ENCODE measurements at regions not wholly inside any gene's neighbourhood (a gene's known extent, or its start where the extent isn't known, plus 50 kb on each side); places are given as distances from the start of the nearest gene placed in this dataset.

DNA sequence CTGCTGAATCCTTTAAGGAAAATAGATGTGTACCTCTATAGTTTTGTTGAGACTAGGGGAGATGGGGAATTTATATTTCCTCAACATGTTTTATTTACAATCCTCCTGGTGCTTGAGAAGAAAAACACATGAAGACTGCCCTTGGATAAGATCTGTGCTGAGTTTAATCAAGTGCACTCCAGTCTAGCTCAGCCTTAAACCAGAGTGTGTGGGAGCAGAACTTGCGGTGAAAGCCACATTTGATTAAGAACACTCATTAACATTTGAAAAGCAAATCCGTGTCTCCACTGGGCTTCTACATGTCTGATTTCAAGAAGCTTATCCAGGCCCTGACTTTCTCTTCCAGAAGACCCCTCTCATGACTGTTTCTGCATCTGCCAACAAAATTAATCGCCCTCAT is 84.8 kb upstream of the ITGA6 start:
- no peaks in the 10 kb centered on the region for H3K9me3 Mint-ChIP-seq (ENCODE audit: low read depth)
- H3K4me3 Mint-ChIP-seq = no peak overlapping the region
- H3K27me3 Mint-ChIP-seq = no peaks in the 10 kb centered on the region
- peaks cover 6% of the 10 kb centered on the region for H3K36me3 Mint-ChIP-seq
- no peak overlapping the region for H3K27ac Mint-ChIP-seq
- H3K4me1 Mint-ChIP-seq (ENCODE audit: low read depth) = peaks cover 31% of the 10 kb centered on the region

DNA sequence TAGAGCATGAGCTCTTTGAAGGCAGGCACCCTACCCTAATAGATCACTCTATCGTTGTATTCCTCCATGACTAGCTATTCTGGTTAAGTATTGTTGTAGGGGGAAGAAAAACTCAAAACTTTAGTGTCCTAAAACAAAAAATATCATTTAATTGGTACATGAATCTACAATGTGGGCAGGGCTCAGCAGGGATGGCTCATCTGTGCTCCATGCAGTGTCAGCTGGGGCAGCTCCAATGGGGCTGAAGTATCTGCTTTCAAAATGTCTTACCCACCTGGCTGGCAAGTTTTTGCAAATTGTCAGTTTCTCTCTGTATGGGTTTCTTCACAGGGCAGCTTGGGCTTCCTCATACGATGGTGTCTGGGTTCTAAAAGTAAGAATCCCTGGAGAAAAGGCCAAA is 83.2 kb upstream of the ITGA6 start:
- H3K4me1 Mint-ChIP-seq (ENCODE audit: low read depth) = peaks cover 29% of the 10 kb centered on the region
- H3K4me3 Mint-ChIP-seq = no peak overlapping the region
- H3K27ac Mint-ChIP-seq = no peak overlapping the region
- no peaks in the 10 kb centered on the region for H3K9me3 Mint-ChIP-seq (ENCODE audit: low read depth)
- H3K36me3 Mint-ChIP-seq = peaks cover 6% of the 10 kb centered on the region
- H3K27me3 Mint-ChIP-seq = no peaks in the 10 kb centered on the region

DNA sequence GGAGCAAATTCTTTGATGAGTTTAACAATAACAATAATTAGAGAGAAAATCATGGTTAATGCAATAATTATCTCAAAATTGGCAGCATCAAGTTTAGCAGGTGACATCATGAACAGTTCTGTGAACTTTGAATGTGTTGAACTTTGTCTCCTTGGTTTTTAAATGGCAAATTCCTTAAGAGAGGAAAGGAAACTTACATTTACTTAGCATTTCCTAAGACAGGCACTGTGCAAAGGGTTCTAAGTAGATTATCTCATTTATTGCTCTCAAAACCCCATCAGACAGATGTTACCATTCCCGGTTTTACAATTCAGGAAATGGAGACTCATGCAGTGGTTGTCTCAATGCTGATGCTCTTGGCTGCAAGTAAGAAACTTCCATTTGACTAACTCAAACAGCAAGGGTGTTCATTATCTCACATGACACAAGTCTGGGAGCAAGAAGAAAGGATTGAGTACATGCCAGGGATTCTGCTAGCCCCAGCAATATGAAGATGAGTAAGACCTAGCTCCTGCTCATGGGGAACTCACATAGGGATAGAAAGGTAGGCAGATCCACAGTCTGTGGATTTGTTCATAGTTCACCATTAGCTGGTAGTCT is 81.3 kb upstream of the ITGA6 start:
- no peak overlapping the region for H3K4me3 Mint-ChIP-seq

DNA sequence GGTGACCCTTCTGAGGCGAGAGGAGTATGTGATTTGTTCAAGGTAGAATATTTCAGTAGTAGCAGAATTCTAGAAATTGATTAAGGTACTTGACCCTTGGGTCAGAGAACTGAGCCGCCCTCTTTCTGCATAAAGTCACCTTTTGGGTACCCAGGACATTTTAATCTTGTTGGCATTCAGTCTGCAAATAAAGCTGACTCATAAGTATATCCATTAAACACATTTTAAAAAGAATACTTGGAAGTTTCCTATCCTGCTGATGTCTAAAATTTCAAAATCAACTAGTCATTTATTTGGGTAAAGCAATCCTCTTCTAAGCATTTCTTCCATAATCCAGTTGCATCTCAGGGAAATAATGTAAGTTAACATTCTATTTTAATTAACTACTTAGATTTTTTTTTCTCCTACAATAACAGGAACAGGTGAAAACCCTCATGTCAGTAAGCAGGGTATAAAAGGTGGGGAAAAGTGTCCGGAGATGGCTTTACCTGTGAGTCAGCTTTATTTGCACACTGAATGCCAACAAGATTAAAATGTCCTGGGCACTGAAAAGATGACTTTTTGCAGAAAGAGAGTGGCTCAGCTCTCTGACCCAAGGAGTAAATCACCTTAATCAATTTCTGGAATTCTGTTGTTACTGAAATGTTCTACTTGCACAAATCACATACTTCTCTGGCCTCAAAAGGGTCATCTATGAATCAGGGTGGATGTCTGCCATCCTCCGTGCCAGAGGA is 78.7 kb upstream of the ITGA6 start:
- H3K27ac Mint-ChIP-seq = no peak overlapping the region
- H3K9me3 Mint-ChIP-seq (ENCODE audit: low read depth) = no peaks in the 10 kb centered on the region
- H3K27me3 Mint-ChIP-seq = no peaks in the 10 kb centered on the region
- H3K4me3 Mint-ChIP-seq = no peak overlapping the region
- peaks cover 3% of the 10 kb centered on the region for H3K4me1 Mint-ChIP-seq (ENCODE audit: low read depth)
- H3K36me3 Mint-ChIP-seq = peaks cover 6% of the 10 kb centered on the region

More for the DNA sequence above, 81.3 kb upstream of the ITGA6 start:
- peaks cover 6% of the 10 kb centered on the region for H3K36me3 Mint-ChIP-seq
- H3K27me3 Mint-ChIP-seq = no peaks in the 10 kb centered on the region
- H3K9me3 Mint-ChIP-seq (ENCODE audit: low read depth) = no peaks in the 10 kb centered on the region
- peaks cover 11% of the 10 kb centered on the region for H3K4me1 Mint-ChIP-seq (ENCODE audit: low read depth)
- no peak overlapping the region for H3K27ac Mint-ChIP-seq

DNA sequence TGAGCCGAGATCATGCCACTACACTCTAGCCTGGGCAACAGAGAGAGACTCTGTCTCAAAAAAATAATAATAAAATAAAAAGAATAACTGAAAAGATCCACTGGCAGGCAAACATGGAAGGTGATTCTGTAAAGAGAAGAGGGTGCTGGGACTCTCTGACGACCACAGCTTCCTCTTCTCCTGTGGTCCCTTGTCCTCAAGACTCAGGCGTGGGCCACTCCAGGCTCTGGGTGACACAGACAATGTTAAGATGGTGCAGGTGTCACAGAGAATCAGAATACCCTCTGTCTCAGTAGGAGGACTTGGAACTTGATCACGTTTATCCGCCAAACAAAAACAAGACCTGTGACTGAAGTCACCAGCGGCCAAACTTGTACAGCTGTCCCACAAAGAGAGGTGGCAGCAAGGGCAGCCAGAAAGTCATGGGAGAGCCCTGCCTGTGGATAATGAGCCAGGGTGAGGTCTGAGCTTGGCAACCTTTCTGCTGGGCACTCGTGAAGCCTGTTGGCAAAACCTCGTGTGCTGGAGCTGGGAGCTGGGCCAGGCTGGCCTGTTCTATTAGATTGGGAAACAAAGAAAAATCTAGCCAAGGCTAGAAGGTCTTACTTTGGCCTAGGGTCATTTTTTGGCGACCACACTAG is 76.4 kb upstream of the ITGA6 start:
- H3K27ac Mint-ChIP-seq = no peak overlapping the region
- no peak overlapping the region for H3K4me3 Mint-ChIP-seq
- no peaks in the 10 kb centered on the region for H3K4me1 Mint-ChIP-seq (ENCODE audit: low read depth)
- no peaks in the 10 kb centered on the region for H3K27me3 Mint-ChIP-seq
- H3K9me3 Mint-ChIP-seq (ENCODE audit: low read depth) = no peaks in the 10 kb centered on the region
- H3K36me3 Mint-ChIP-seq = peaks cover 3% of the 10 kb centered on the region

DNA sequence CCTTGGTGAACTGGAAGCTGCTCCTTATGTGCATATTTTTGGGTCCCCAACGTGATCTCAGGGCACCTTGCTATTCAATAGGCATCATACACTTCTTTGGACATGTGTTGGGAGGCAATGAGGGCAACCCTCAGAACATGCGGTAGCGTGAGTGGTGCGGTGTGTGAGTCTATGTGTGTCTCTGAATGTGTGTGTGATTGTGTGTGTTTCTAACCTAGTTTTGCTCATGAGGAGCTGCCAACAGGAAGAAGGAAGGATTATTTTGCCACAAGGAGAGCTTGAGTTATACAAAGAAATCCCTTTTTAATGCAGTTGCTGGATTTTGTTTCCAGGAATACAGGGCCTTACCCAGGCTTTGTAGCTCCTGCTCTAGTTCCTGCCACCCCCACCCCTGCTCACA is 75.8 kb upstream of the ITGA6 start:
- Mint-ChIP-seq H3K4me1 (ENCODE audit: low read depth) (no peaks in the 10 kb centered on the region), H3K9me3 (ENCODE audit: low read depth) (no peaks in the 10 kb centered on the region), H3K27ac (no peak overlapping the region), H3K4me3 (no peak overlapping the region), H3K36me3 (no peaks in the 10 kb centered on the region), H3K27me3 (no peaks in the 10 kb centered on the region)

DNA sequence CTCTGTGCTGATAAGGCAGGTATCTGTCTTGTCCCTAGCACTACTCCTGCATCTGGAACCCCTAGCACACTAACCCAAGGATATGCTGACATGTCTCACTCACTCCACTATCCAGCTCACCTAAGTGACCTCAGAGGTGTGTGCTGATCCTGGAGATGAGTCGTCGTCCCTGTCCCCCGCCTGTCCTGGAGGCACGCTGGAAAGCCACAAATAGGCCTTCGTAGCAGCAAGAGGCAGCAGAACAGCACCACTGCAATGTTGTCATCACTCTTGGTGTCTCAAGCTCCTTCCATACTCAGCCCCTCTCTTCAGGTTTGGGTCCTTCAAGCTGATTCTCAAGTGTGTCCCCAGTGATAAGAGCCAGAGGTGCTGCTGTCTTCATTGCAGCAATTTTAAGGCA is 73.0 kb upstream of the ITGA6 start:
- H3K4me1 Mint-ChIP-seq (ENCODE audit: low read depth) = peaks cover 5% of the 10 kb centered on the region
- no peaks in the 10 kb centered on the region for H3K27me3 Mint-ChIP-seq
- H3K9me3 Mint-ChIP-seq (ENCODE audit: low read depth) = no peaks in the 10 kb centered on the region
- no peak overlapping the region for H3K4me3 Mint-ChIP-seq
- H3K36me3 Mint-ChIP-seq = no peaks in the 10 kb centered on the region
- no peak overlapping the region for H3K27ac Mint-ChIP-seq

DNA sequence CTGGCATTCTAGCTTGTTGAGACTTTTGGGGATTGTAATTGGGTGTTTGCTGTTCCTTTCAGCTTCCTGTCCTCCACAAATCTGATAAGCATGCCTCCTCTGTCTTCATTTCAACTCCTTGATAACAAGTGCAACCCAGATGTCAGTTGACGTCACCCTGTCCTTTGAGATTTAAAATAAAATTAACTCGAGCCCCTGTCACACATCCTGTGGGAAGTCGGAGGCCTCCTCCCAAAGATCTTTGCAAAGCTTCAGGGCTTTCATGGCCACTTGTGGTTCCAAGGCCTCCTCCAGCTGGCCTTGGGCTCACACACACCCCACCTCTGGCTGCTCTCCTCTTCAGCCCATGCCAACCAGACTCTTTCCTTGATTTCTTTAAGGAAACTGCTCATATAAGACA is 69.9 kb upstream of the ITGA6 start:
- Mint-ChIP-seq H3K27ac (no peak overlapping the region), H3K4me1 (ENCODE audit: low read depth) (peaks cover 5% of the 10 kb centered on the region), H3K27me3 (no peaks in the 10 kb centered on the region)

DNA sequence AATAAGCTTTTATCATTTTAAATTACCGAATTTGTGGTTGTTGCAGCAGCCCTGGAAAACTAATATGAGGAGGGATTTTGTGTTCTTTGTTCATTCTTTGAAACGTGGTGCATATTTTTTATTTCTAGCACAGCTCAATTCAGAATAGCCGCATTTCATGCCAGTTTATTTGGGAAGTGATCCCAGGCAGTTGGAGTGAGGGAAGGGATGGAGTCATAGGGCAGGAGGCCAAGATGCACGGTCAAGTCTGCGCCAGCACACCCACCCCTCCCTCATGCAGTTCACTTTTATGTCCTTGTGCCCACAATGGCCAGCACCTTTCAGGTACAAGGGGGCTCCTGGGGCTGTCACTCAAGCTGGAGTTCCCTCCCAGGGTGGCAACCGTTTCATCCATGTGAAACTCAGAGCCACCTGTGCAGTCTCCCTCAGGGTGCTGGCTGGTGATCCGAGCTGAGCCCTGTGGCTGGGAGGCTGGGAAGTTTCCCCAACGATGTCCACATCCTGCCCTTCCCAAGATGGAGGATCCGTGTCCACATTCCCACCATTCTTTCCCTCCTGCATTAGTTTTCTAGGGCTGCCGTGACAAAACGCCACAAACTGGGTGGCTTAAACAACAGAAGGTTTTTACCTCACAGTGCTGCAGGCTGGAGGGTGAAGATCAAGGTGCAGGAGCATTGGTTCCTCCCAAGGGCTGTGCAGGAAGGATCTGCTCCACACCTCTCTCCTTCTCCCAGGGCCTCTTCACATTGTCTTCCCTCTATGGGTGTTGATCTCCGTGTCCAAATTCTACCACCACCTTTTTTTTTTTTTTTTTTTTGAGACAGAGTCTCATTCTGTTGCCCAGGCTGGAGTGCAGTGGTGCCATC is 68.5 kb upstream of the ITGA6 start:
- H3K4me1 Mint-ChIP-seq (ENCODE audit: low read depth) = peaks cover 5% of the 10 kb centered on the region
- peaks cover 2% of the 10 kb centered on the region for H3K36me3 Mint-ChIP-seq
- H3K4me3 Mint-ChIP-seq = no peak overlapping the region
- H3K27ac Mint-ChIP-seq = no peak overlapping the region
- no peaks in the 10 kb centered on the region for H3K27me3 Mint-ChIP-seq
- no peaks in the 10 kb centered on the region for H3K9me3 Mint-ChIP-seq (ENCODE audit: low read depth)

More for the DNA sequence above, 69.9 kb upstream of the ITGA6 start:
- no peaks in the 10 kb centered on the region for H3K9me3 Mint-ChIP-seq (ENCODE audit: low read depth)
- H3K36me3 Mint-ChIP-seq = no peaks in the 10 kb centered on the region
- no peak overlapping the region for H3K4me3 Mint-ChIP-seq

DNA sequence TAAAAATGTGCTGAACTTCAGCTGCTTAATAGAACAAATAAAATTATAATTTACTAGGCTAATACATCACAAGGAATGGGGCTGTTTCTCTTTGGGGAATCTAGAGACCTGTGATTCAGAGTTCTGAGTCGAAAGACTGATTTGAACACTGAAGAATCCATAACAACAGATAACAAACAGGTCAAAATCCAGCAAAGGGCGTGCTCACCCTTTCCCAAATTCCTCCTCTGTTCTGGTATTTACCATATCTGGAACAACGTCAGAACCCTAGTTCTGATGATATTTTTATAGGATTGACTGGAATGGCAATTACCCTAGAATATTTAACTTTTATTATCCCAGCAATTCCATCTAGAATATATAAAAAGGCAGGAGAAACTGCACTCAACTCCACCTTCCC is 66.0 kb upstream of the ITGA6 start:
- H3K36me3 Mint-ChIP-seq = peaks cover 2% of the 10 kb centered on the region
- H3K4me1 Mint-ChIP-seq (ENCODE audit: low read depth) = peaks cover 5% of the 10 kb centered on the region
- no peak overlapping the region for H3K27ac Mint-ChIP-seq
- H3K9me3 Mint-ChIP-seq (ENCODE audit: low read depth) = no peaks in the 10 kb centered on the region
- no peak overlapping the region for H3K4me3 Mint-ChIP-seq
- no peaks in the 10 kb centered on the region for H3K27me3 Mint-ChIP-seq

DNA sequence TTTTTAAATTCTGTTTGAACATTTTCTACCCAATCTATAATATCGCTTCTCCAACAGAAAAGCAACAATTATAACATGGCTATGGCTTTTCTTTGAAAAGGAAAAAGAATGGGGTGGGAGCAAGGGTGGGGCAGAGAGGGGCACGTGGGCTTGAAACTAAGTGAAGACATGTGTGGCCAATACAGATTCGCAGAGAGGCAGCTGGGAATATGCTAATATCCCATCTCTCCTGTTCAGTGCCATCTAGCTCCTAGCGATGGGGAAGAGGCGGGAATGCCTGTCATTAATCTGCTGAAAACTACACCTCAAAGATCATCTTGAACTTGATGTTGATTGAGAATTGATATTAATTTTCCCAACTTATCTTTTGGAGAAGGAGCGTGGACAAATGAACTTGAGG is 65.5 kb upstream of the ITGA6 start:
- peaks cover 2% of the 10 kb centered on the region for H3K36me3 Mint-ChIP-seq
- no peak overlapping the region for H3K4me3 Mint-ChIP-seq
- H3K27me3 Mint-ChIP-seq = no peaks in the 10 kb centered on the region
- peaks cover 5% of the 10 kb centered on the region for H3K4me1 Mint-ChIP-seq (ENCODE audit: low read depth)
- no peaks in the 10 kb centered on the region for H3K9me3 Mint-ChIP-seq (ENCODE audit: low read depth)
- H3K27ac Mint-ChIP-seq = no peak overlapping the region

DNA sequence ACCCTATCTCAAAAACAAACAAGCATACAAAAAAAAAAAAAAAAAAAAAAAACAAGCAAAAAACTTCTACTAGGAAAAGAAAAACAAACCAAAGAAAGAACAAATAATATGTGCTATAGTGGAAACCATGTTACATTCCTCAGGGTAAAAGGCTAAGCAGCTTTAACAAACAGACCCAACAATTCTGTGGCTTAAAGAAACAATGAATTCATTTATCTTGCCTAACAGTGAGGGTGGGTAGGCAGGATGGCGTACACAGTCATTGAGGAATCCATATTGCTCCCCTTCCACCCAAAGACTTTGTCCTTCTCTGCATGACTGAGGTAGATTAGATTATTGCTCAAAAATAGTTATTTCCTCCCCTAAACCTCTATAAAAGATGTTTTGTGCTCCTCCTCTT is 63.1 kb upstream of the ITGA6 start:
- H3K27me3 Mint-ChIP-seq = no peaks in the 10 kb centered on the region

DNA sequence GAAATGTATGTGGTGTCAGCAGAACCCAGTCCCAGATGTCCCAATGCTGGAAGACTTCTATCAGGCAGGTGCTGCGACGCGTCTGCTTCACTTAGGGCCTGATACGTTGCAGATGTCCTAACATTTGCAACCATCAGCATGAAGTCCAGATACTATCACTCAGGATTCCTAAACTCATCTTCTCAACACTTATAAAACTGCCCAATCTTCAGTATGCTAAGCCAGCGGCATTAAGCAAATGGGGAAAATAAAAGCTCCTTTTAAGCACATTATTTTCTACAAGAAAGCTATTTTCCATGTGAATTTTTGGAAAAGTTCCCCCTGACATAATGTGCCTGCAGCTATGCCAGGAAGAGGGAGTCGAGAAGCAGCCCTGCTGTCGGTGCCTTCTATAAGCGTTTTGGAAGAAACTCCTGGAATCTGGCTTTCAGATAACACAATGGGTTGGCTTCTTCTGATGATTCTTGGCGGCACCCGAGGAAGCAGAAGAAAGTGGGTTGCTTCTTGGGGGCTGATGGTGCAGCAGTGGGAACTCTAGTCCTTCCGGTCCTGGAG is 60.7 kb upstream of the ITGA6 start:
- Mint-ChIP-seq H3K36me3 (peaks cover 11% of the 10 kb centered on the region), H3K4me1 (ENCODE audit: low read depth) (peaks cover 9% of the 10 kb centered on the region), H3K27me3 (no peaks in the 10 kb centered on the region), H3K4me3 (no peak overlapping the region), H3K9me3 (ENCODE audit: low read depth) (peaks cover 7% of the 10 kb centered on the region), H3K27ac (no peak overlapping the region)

More for the DNA sequence above, 63.1 kb upstream of the ITGA6 start:
- Mint-ChIP-seq H3K9me3 (ENCODE audit: low read depth) (peaks cover 6% of the 10 kb centered on the region), H3K4me1 (ENCODE audit: low read depth) (no peaks in the 10 kb centered on the region), H3K27ac (no peak overlapping the region), H3K4me3 (no peak overlapping the region), H3K36me3 (peaks cover 8% of the 10 kb centered on the region)

DNA sequence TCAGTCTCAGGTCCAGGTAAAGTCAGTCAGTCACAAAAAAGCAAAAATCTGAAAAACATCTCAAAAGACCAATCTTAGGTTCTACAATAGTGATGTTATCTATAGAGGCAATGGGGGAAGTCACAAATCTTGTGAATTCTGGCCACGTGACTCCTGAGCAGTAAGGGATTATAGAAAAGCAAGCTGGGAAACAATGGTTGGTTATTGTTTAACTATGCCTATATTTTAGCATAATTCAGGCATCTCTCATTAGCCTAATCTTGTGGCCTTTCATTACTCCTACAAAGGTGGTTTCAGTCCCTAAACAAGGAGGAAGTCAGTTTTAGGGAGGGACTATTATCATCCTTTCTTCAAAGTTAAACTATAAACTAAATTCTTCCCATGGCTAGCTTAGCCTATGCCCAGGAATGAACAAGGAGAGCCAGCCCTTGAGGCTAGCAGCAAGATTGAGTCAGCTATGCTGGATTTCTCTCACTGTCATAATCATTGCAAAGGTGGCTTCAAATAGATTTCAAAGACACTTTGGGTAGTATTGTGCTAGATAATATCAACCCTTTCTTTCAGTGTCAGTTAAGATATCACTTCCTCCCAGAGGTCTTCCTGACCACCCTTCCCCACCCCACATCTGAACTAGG is 56.4 kb upstream of the ITGA6 start:
- no peaks in the 10 kb centered on the region for H3K27me3 Mint-ChIP-seq
- H3K4me1 Mint-ChIP-seq (ENCODE audit: low read depth) = peaks cover 9% of the 10 kb centered on the region
- H3K9me3 Mint-ChIP-seq (ENCODE audit: low read depth) = peaks cover 7% of the 10 kb centered on the region
- peaks cover 9% of the 10 kb centered on the region for H3K36me3 Mint-ChIP-seq
- H3K4me3 Mint-ChIP-seq = no peak overlapping the region
- H3K27ac Mint-ChIP-seq = no peak overlapping the region

Measured in activated naive CD8-positive, alpha-beta T cell (primary cell).